B cell (primary cell): ENCODE measurements at regions not wholly inside any gene's neighbourhood (a gene's known extent, or its start where the extent isn't known, plus 50 kb on each side); places are given as distances from the start of the nearest gene placed in this dataset.

Experiments
- CTCF ChIP-seq: fragments of 200-600 bp; IDR thresholded peaks from one replicate; pipeline ENCODE4 v1.8.0; 2022; ENCODE audit warnings: antibody characterized with exemption, mild to moderate bottlenecking
- EZH2 ChIP-seq: IDR thresholded peaks from 2 replicates; pipeline ENCODE4 v1.6.1; 2012; ENCODE audit warnings: borderline replicate concordance, low read depth, mild to moderate bottlenecking, moderate library complexity, low read length; ENCODE audit not compliant: insufficient read depth, poor library complexity, severe bottlenecking

DNA sequence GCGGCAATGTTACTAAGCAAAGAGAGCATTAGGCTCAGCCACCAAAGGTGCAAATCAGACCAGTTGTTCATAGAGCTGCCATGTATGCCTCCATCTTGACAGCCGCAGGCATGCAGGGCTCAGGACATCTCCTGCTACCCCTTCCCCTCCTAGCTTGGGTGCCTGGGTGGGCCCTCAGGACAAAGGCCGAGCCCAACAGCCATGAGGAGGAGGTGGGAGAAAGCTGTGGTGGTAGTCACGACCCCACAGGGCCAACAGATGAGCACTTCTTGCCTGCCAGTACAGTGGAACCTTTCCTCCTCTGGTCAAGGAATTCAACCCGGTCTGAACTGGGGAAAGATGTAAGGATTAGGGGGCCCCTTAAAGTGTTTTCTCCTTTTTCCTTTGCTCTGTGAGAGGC, 386.4 kb upstream of the SLITRK6 start:
- TF ChIP-seq CTCF (no peak), EZH2 (no peak)
